Heart left ventricle (tissue), 16 donors: ENCODE measurements at regions not wholly inside any gene's neighbourhood (a gene's known extent, or its start where the extent isn't known, plus 50 kb on each side); places are given as distances from the start of the nearest gene placed in this dataset.

Experiments
- ATAC-seq, 4 donors: fragments of 200-7000 bp; cut with Tn5 transposase; one replicate each; pipeline ENCODE4 v1.9.1; 2020 to 2022; ENCODE audit warnings: moderate library complexity in 4 of 4, mild to moderate bottlenecking in 3 of 4, moderate number of reproducible peaks in 1 of 4
- DNase-seq, 5 donors: peaks; one replicate each; pipeline ENCODE4 v3.0.0-alpha.2; 2020
- H3K27ac ChIP-seq, 12 donors: fragments of 200-600 bp; sonication (generic) in 4 of 12; one replicate each; pipeline versions ENCODE4 v1.5.0 to v1.8.0; 2016 to 2022; ENCODE audit warnings: mild to moderate bottlenecking in 2 of 12
- H3K27me3 ChIP-seq, 9 donors: fragments of 200-600 bp; sonication (generic) in 2 of 9; one replicate each; pipeline versions ENCODE4 v1.5.1 to v1.8.0; 2016 to 2022; ENCODE audit warnings: mild to moderate bottlenecking in 3 of 9
- H3K36me3 ChIP-seq, 9 donors: fragments of 200-600 bp; sonication (generic) in 2 of 9; one replicate each; pipeline versions ENCODE4 v1.5.0 to v1.8.0; 2018 to 2022; ENCODE audit warnings: mild to moderate bottlenecking in 2 of 9
- H3K4me1 ChIP-seq, 12 donors: fragments of 200-600 bp; sonication (generic) in 4 of 12; one replicate each; pipeline versions ENCODE4 v1.5.0 to v1.8.0; 2016 to 2022; ENCODE audit warnings: mild to moderate bottlenecking in 3 of 12
- H3K4me3 ChIP-seq, 12 donors: fragments of 200-600 bp; sonication (generic) in 4 of 12; one replicate each; pipeline versions ENCODE4 v1.5.0 to v1.8.0; 2017 to 2022; ENCODE audit warnings: mild to moderate bottlenecking in 9 of 12, moderate library complexity in 4 of 12
- H3K9me3 ChIP-seq, 12 donors: fragments of 200-600 bp; sonication (generic) in 4 of 12; one replicate each; pipeline versions ENCODE4 v1.5.0 to v1.8.0; 2016 to 2022; ENCODE audit warnings: mild to moderate bottlenecking in 1 of 12
- CTCF ChIP-seq, 12 donors: fragments of 200-600 bp; sonication (generic) in 4 of 12; IDR thresholded peaks; one replicate each; pipeline versions ENCODE4 v1.5.0 to v1.8.0; 2018 to 2022; ENCODE audit warnings: antibody characterized with exemption in 12 of 12, mild to moderate bottlenecking in 5 of 12
- POLR2A ChIP-seq, 2 donors: fragments of 450-650 bp; IDR thresholded peaks; one replicate each; pipeline ENCODE4 v1.6.1; 2017; ENCODE audit warnings: antibody characterized with exemption in 2 of 2, mild to moderate bottlenecking in 2 of 2, moderate library complexity in 2 of 2
- WGBS, 4 donors: extraction: QIAGEN DNeasy Blood & Tissue Kit in 2 of 4; methylation state at CpG; one replicate each; pipeline versions ENCODE4 v1.1.5 to v1.1.7; 2013 to 2018; 5-methylcytosine and 5-hydroxymethylcytosine counted together
- intact Hi-C, 10 donors: fragments of 100-400 bp; cut with DNase I; formaldehyde crosslinking; loops; one replicate each; pipeline versions ENCODE4 v1.11.1 to v1.14.2; 2022
- donor health status: ischemic (EF 13 %, LVEDD 7.1; RV severe dilation, severe dysfunction).
- donor health status: healthy with polysubstance abuse.
- donor health status: DM: no; HTN: yes; CAD: no.
- donor health status: DM: no; HTN: no; CAD: no.
- donor health status: ischemic (EF 25% LVEDD 6.9; RV normal size, moderate dysfunction).
- donor health status: ischemic (EF 25% LVEDD 5.7; RV mildly dilated, moderate dysfunction).
- donor health status: healthy.
- donor health status: DM: yes; HTN: yes; CAD: no.
- donor health status: ischemic (EF 35%, LVEDD 5.7; RV mildly dilated, moderate dysfunction).
- donor health status: nonischemic (EF 11% LVEDD 7.7; RV severe dilation, severe dysfunction).
- donor health status: DM: yes; HTN: yes; CAD: no.
- donor health status: PGD.
- donor health status: ischemic (EF 29% LVEDD 5.4; RV normal size, mild dysfunction).
- donor health status: nonischemic (EF 23%, LVEDD 6.1; RV moderate dilation, normal function).

- 69 to 75% (median 71%) methylated on average over 4 of the region's 4 CpGs for WGBS, 4 donors
- no peak overlapping the region for H3K27ac ChIP-seq
- H3K4me3 ChIP-seq: no peak overlapping the region
- no peak for DNase-seq
- no peaks in the 10 kb centered on the region for H3K9me3 ChIP-seq
- no peaks in the 10 kb centered on the region for H3K4me1 ChIP-seq
- ATAC-seq: no peak
- no peaks in the 10 kb centered on the region for H3K27me3 ChIP-seq
- intact Hi-C loops: no loop called here
- TF ChIP-seq POLR2A (IDR thresholded peaks at IDR 0.05): no peak
- TF ChIP-seq CTCF (IDR thresholded peaks at IDR 0.05): no peak
- H3K36me3 ChIP-seq: no peaks in the 10 kb centered on the region
Observed at GRCh38 chr5:38734353-38734752, 111.5 kb upstream of the OSMR start.

- Histone ChIP-seq H3K4me3 (no peak overlapping the region), H3K4me1 (no peaks in the 10 kb centered on the region), H3K9me3 (no peaks in the 10 kb centered on the region), H3K36me3 (no peaks in the 10 kb centered on the region), H3K27ac (no peak overlapping the region), H3K27me3 (no peaks in the 10 kb centered on the region)
- ATAC-seq (no peak), DNase-seq (no peak)
- 43 to 56% (median 46%) methylated on average over 2 of the region's 2 CpGs for WGBS, 4 donors
- TF ChIP-seq POLR2A (IDR thresholded peaks at IDR 0.05): no peak
- no peak for TF ChIP-seq CTCF (IDR thresholded peaks at IDR 0.05)
- intact Hi-C loops: no loop called here
Observed at GRCh38 chr5:38736089-38736488, 109.7 kb upstream of the OSMR start.

DNA sequence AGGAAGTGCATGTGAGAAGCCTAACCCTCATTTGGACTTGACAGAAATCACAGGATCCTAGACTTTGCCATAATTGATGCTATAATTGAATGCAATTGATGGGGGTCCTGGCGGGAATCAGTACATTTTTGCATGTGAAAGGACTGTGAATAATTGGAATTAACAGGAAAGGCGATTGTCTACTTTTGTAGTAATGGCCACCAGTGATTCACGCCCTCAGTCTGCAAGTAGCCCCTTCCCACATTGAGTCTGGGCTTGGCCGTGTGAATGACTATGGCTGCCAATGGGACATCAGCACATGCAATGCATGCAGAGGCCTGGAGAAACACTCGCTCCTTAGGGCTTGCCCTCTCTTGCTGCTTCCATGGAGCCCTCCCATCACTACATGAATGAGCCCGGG lies 107.8 kb upstream of the OSMR start:
- Histone ChIP-seq H3K27ac (no peak overlapping the region), H3K27me3 (no peaks in the 10 kb centered on the region), H3K9me3 (peaks cover 0 to 6% (median 1%) of the 10 kb centered on the region in 12 donors), H3K36me3 (no peaks in the 10 kb centered on the region), H3K4me3 (no peak overlapping the region), H3K4me1 (no peaks in the 10 kb centered on the region)
- ATAC-seq (no peak), DNase-seq (no peak)
- intact Hi-C loops: no loop called here
- TF ChIP-seq CTCF (IDR thresholded peaks at IDR 0.05) (no peak), POLR2A (IDR thresholded peaks at IDR 0.05) (no peak)
- WGBS, 4 donors: 94 to 98% (median 96%) methylated on average over 6 of the region's 6 CpGs

DNA sequence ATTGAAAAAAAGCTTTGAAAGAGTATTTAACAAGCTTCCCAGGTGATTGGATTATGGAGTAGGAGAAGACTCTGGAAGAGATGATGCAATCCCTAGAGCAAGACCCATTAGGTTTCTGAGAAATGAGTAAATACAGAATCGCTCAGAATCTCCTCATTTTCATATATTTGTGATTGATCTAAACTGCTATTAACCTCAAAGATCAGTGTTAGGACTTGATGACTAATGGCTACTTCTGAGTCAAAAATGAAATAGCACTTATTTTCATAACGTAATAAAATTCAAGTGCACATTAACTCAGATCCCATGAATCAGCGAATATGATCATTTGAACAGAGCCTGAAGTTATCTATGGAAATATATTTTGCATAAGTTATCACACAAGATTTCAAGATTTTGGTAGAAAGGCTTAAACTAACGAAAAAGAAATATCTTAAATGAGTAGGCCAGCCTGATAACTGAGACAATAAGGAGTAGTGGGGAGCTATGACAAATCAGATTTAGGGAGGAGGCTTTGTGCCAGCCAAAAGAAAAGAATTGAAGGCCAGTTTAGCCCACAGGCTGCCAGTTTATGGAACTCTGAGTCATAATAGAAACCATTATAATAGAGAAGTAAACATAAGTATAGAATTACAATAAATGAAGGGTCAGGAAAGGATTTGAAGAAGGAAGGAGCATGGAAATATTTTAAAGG lies 106.7 kb upstream of the OSMR start:
- ATAC-seq: no peak
- Histone ChIP-seq H3K4me3 (no peak overlapping the region), H3K4me1 (no peaks in the 10 kb centered on the region), H3K27me3 (no peaks in the 10 kb centered on the region), H3K9me3 (peaks cover 0 to 17% (median 12%) of the 10 kb centered on the region in 12 donors), H3K27ac (no peak overlapping the region), H3K36me3 (no peaks in the 10 kb centered on the region)
- 94 to 95% (median 95%) methylated on average over 4 of the region's 4 CpGs for WGBS, 4 donors
- no peak for DNase-seq
- intact Hi-C loops: no loop called here
- TF ChIP-seq POLR2A (IDR thresholded peaks at IDR 0.05): no peak
- no peak for TF ChIP-seq CTCF (IDR thresholded peaks at IDR 0.05)
